OCI-LY7 (cell line): ENCODE measurements at regions not wholly inside any gene's neighbourhood (a gene's known extent, or its start where the extent isn't known, plus 50 kb on each side); places are given as distances from the start of the nearest gene placed in this dataset.

ENCODE experiments used
- BruUV-seq: library from RNA; stranded (reverse); fragments of 400-500 nt; replicated peaks from 2 replicates; lab custom pipeline; 2021; lab: Mats Ljungman, UMichigan
- CTCF ChIA-PET: fragments of 300-600 bp; sonication (Branson Sonifier 250); formaldehyde crosslinking; loops from one replicate; lab custom pipeline; 2022; ENCODE audit warnings: antibody characterized with exemption; ENCODE audit not compliant: unreplicated experiment; lab: Charles Lee
- POLR2A ChIA-PET: fragments of 300-600 bp; sonication (Branson Sonifier 250); formaldehyde crosslinking; loops from one replicate; lab custom pipeline; 2022; ENCODE audit warnings: antibody characterized with exemption; lab: Charles Lee
- DNase-seq: peaks from one replicate; pipeline ENCODE4 v3.0.0-alpha.2; 2015; ENCODE audit warnings: low spot score
- H2AFZ ChIP-seq: fragments of 200-600 bp; sonication (generic), shearing (Covaris generic); 2 replicates; pipeline ENCODE4 v1.6.1; 2014; ENCODE audit warnings: mild to moderate bottlenecking, antibody characterized with exemption, low read length, moderate library complexity
- H3K27ac ChIP-seq: fragments of 200-600 bp; sonication (generic); 2 replicates; pipeline ENCODE4 v1.5.1; 2014; ENCODE audit warnings: mixed run types, low read depth, mild to moderate bottlenecking, moderate library complexity, low read length, inconsistent platforms; ENCODE audit not compliant: poor library complexity, severe bottlenecking
- H3K36me3 ChIP-seq: fragments of 200-600 bp; sonication (generic); 2 replicates; pipeline ENCODE4 v1.6.1; 2014; ENCODE audit warnings: mild to moderate bottlenecking, antibody characterized with exemption, low read length, moderate library complexity, mixed read lengths; ENCODE audit not compliant: insufficient read depth
- H3K4me1 ChIP-seq: fragments of 200-600 bp; sonication (generic); 2 replicates; pipeline ENCODE4 v1.5.1; 2014; ENCODE audit warnings: mild to moderate bottlenecking, low read length; ENCODE audit not compliant: insufficient read depth, poor library complexity, severe bottlenecking
- H3K4me2 ChIP-seq: fragments of 200-600 bp; sonication (generic); 2 replicates; pipeline ENCODE4 v1.6.1; 2014; ENCODE audit warnings: mild to moderate bottlenecking, low read length
- H3K4me3 ChIP-seq: fragments of 200-600 bp; sonication (generic); 2 replicates; pipeline ENCODE4 v1.5.1; 2014; ENCODE audit warnings: mild to moderate bottlenecking, low read depth, low read length; ENCODE audit not compliant: poor library complexity, severe bottlenecking
- H3K79me2 ChIP-seq: fragments of 200-600 bp; sonication (generic); 2 replicates; pipeline ENCODE4 v1.6.1; 2016; ENCODE audit warnings: low read depth, mild to moderate bottlenecking, low read length, moderate library complexity, mixed read lengths; ENCODE audit not compliant: insufficient read depth
- H3K9me2 ChIP-seq: fragments of 200-600 bp; sonication (generic); 2 replicates; pipeline ENCODE4 v1.6.1; 2016; ENCODE audit warnings: mild to moderate bottlenecking, low read length, mixed read lengths; ENCODE audit not compliant: insufficient read depth
- H3K9me3 ChIP-seq: fragments of 200-600 bp; sonication (generic); 2 replicates; pipeline ENCODE4 v1.6.1; 2014; ENCODE audit warnings: mild to moderate bottlenecking, mixed run types, low read length, mixed read lengths
- H4K20me1 ChIP-seq: fragments of 200-600 bp; sonication (generic); 2 replicates; pipeline ENCODE4 v1.6.1; 2014; ENCODE audit warnings: mild to moderate bottlenecking, antibody characterized with exemption, low read length, moderate library complexity, mixed read lengths; ENCODE audit not compliant: insufficient read depth
- EZH2phosphoT487 ChIP-seq: fragments of 200-600 bp; sonication (generic); IDR thresholded peaks from 2 replicates; pipeline ENCODE4 v1.6.1; 2018; ENCODE audit warnings: low read depth, borderline replicate concordance, mild to moderate bottlenecking, mixed run types, antibody characterized with exemption, low read length, moderate library complexity, mixed read lengths
- intact Hi-C: fragments of 100-400 bp; cut with micrococcal nuclease; formaldehyde crosslinking; loops from one replicate; pipeline ENCODE4 v1.10.0; 2022; ENCODE audit not compliant: unreplicated experiment
- TF ChIP-seq, protein P1 (sequence below): fragments of 200-600 bp; sonication (generic); conservative IDR thresholded peaks from 2 replicates; pipeline ENCODE4 v1.5.1; 2014; ENCODE audit warnings: mild to moderate bottlenecking, antibody characterized with exemption, low read length, moderate library complexity, mixed read lengths

DNA sequence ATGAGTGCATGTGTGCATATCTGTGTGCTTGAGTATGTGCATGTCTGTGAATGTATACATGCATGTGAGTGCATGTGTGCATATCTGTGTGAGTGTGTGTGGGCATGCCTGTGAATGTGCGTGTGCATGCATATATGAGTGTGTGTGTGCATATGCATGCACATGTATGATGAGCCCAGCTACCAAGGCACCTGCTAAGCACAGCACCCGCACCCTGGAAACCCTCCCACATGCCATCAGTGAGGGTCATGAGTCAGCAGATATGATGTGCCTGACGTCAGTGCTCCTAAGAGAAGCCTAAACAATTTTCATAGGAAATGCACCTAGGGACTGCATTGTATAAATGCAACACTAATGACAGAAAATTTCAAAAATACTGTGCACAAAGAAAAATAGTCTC lies 151.1 kb downstream of the KIF26A start:
- H3K9me2 ChIP-seq: no peaks in the 10 kb centered on the region
- CTCF ChIA-PET: no interaction called here
- no peaks in the 10 kb centered on the region for H4K20me1 ChIP-seq
- H3K27ac ChIP-seq: no peak overlapping the region
- BruUV-seq: no TSS peak
- H3K4me1 ChIP-seq: no peaks in the 10 kb centered on the region
- DNase-seq: no peak
- intact Hi-C loops: no loop called here
- no peaks in the 10 kb centered on the region for H3K79me2 ChIP-seq
- POLR2A ChIA-PET: no interaction called here
- no peaks in the 10 kb centered on the region for H3K36me3 ChIP-seq
- H3K9me3 ChIP-seq: no peaks in the 10 kb centered on the region
- TF ChIP-seq, protein P1, sequence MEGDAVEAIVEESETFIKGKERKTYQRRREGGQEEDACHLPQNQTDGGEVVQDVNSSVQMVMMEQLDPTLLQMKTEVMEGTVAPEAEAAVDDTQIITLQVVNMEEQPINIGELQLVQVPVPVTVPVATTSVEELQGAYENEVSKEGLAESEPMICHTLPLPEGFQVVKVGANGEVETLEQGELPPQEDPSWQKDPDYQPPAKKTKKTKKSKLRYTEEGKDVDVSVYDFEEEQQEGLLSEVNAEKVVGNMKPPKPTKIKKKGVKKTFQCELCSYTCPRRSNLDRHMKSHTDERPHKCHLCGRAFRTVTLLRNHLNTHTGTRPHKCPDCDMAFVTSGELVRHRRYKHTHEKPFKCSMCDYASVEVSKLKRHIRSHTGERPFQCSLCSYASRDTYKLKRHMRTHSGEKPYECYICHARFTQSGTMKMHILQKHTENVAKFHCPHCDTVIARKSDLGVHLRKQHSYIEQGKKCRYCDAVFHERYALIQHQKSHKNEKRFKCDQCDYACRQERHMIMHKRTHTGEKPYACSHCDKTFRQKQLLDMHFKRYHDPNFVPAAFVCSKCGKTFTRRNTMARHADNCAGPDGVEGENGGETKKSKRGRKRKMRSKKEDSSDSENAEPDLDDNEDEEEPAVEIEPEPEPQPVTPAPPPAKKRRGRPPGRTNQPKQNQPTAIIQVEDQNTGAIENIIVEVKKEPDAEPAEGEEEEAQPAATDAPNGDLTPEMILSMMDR: no peak
- no peak for TF ChIP-seq EZH2phosphoT487
- no peak overlapping the region for H2AFZ ChIP-seq
- no peak overlapping the region for H3K4me2 ChIP-seq
- H3K4me3 ChIP-seq: no peak overlapping the region

DNA sequence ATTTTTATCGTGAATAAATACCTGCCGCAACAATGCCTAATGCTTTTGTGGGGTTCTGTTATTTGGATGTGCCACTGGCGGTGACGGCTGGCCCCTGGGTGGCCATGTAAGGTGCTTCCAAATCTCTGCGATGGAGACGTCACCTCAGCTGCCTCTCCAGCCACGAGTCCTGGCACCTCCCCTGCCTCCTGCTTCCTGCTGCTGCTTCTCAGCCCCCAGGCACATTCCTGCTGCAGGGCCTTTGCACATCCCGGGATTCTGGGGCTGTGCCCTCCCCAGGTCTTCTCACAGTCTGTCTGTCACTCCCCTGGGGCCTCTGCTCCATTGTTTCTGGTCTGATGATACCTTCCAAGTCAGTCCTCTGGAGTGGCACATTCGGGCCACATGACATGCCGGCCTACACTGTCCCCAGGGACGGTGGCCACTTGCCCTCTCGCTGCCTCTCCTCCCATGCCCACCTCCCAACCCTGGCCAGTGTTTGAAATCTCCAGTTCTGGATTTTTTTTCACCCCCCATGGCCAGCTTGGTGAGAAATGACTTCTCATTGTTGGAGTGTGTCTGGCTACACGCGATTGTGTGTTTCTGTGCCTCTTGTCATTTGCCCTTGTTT lies 151.8 kb downstream of the KIF26A start:
- Histone ChIP-seq H3K4me3 (no peak overlapping the region), H3K36me3 (no peaks in the 10 kb centered on the region), H3K9me3 (no peaks in the 10 kb centered on the region), H3K4me2 (no peak overlapping the region), H3K79me2 (no peaks in the 10 kb centered on the region), H4K20me1 (no peaks in the 10 kb centered on the region), H3K27ac (no peak overlapping the region), H2AFZ (no peak overlapping the region), H3K4me1 (no peaks in the 10 kb centered on the region), H3K9me2 (no peaks in the 10 kb centered on the region)
- CTCF ChIA-PET: no interaction called here
- POLR2A ChIA-PET: no interaction called here
- no peak for TF ChIP-seq EZH2phosphoT487
- TF ChIP-seq, protein P1: no peak
- no TSS peak for BruUV-seq
- intact Hi-C loops: no loop called here
- DNase-seq: no peak

DNA sequence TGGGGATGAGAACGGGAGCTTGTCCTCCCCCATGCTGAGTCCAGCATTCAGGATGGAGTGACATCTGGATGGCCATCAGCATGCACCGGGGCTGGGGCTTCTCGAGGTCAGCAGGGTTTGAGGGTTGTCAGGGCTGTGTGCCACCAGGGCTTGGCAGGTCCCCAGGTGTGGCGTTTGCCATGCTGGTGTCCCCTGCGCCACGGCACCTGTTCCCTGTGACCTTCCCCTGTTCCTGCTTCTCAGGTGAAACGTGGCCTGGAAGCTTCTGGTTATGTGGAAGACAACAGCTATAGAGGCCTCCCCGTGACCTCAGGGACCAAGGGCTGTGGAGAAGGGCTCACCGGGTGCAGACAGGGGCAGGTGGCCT lies 152.4 kb downstream of the KIF26A start:
- no peak overlapping the region for H3K27ac ChIP-seq
- ChIA-PET CTCF (no interaction called here), POLR2A (no interaction called here)
- H2AFZ ChIP-seq: no peak overlapping the region
- no peaks in the 10 kb centered on the region for H3K9me3 ChIP-seq
- H3K36me3 ChIP-seq: no peaks in the 10 kb centered on the region
- H3K79me2 ChIP-seq: no peaks in the 10 kb centered on the region
- H3K4me1 ChIP-seq: no peaks in the 10 kb centered on the region
- no peaks in the 10 kb centered on the region for H4K20me1 ChIP-seq
- no peak for DNase-seq
- intact Hi-C loops: no loop called here
- no peak overlapping the region for H3K4me3 ChIP-seq
- no peaks in the 10 kb centered on the region for H3K9me2 ChIP-seq
- TF ChIP-seq, protein P1: no peak
- TF ChIP-seq EZH2phosphoT487: no peak
- H3K4me2 ChIP-seq: no peak overlapping the region
- no TSS peak for BruUV-seq
